DOHH2 (cell line): ENCODE measurements at regions not wholly inside any gene's neighbourhood (a gene's known extent, or its start where the extent isn't known, plus 50 kb on each side); places are given as distances from the start of the nearest gene placed in this dataset.

Experiments used
- EZH2phosphoT487 ChIP-seq: fragments of 200-600 bp; sonication (generic); IDR thresholded peaks from 2 replicates; pipeline ENCODE4 v1.6.1; 2017; ENCODE audit warnings: borderline replicate concordance, mild to moderate bottlenecking, antibody characterized with exemption, low read length, moderate library complexity, mixed read lengths
- TF ChIP-seq, protein P1 (sequence below): fragments of 200-600 bp; sonication (generic); IDR thresholded peaks from one replicate; pipeline ENCODE4 v1.5.1; 2014; ENCODE audit warnings: antibody characterized with exemption, mild to moderate bottlenecking, low read depth, low read length; ENCODE audit not compliant: poor library complexity, severe bottlenecking

DNA sequence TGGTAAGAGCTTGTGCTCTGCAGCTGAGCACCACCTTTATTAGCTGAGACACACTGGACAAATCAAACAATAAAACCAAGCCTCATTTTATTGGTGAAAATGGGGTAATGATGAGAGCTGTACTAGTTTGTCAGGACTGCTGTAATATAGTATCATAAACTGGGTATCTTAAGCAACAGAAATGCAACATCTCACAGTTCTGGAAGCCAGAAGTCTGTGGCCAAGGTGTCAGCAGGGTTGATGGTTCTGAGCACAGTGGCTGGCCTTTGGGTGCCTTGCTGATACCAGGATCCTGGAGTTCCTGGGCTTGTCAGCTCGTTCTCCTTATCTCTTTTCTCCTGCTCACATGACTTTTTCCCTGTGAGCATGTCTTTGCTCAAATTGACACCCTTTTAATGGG, 513.1 kb downstream of the IRX1 start:
- TF ChIP-seq, protein P1, sequence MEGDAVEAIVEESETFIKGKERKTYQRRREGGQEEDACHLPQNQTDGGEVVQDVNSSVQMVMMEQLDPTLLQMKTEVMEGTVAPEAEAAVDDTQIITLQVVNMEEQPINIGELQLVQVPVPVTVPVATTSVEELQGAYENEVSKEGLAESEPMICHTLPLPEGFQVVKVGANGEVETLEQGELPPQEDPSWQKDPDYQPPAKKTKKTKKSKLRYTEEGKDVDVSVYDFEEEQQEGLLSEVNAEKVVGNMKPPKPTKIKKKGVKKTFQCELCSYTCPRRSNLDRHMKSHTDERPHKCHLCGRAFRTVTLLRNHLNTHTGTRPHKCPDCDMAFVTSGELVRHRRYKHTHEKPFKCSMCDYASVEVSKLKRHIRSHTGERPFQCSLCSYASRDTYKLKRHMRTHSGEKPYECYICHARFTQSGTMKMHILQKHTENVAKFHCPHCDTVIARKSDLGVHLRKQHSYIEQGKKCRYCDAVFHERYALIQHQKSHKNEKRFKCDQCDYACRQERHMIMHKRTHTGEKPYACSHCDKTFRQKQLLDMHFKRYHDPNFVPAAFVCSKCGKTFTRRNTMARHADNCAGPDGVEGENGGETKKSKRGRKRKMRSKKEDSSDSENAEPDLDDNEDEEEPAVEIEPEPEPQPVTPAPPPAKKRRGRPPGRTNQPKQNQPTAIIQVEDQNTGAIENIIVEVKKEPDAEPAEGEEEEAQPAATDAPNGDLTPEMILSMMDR: no peak
- no peak for TF ChIP-seq EZH2phosphoT487
